Mesothelial cell of epicardium (in vitro differentiated cells): ENCODE measurements at regions not wholly inside any gene's neighbourhood (a gene's known extent, or its start where the extent isn't known, plus 50 kb on each side); places are given as distances from the start of the nearest gene placed in this dataset.
A peak's percentile ranks its signal among the peaks of the same experiment; 100 is the strongest.

Source experiments
- DNase-seq, 2 experiments: peaks; one replicate each; pipeline ENCODE4 v3.0.0; 2021; ENCODE audit warnings: low spot score in 2 of 2; ENCODE audit not compliant: unreplicated experiment in 2 of 2
- H3K27ac Mint-ChIP-seq: 2 replicates; pipeline ENCODE4 v1.8.0; 2021; ENCODE audit warnings: mixed read lengths
- H3K27me3 Mint-ChIP-seq: 2 replicates; pipeline ENCODE4 v1.8.0; 2021; ENCODE audit warnings: low read depth, mixed read lengths
- H3K36me3 Mint-ChIP-seq: 2 replicates; pipeline ENCODE4 v1.8.0; 2021; ENCODE audit warnings: mixed read lengths
- H3K4me1 Mint-ChIP-seq: 2 replicates; pipeline ENCODE4 v1.8.0; 2021; ENCODE audit warnings: mixed read lengths
- H3K4me3 Mint-ChIP-seq: 2 replicates; pipeline ENCODE4 v1.8.0; 2021; ENCODE audit warnings: mild to moderate bottlenecking, moderate library complexity, mixed read lengths
- H3K9me3 Mint-ChIP-seq: 2 replicates; pipeline ENCODE4 v1.8.0; 2021; ENCODE audit warnings: mixed read lengths
- CTCF ChIP-seq: fragments of 200-600 bp; sonication (generic); IDR thresholded peaks from one replicate; pipeline ENCODE4 v1.5.0; 2021; ENCODE audit warnings: antibody characterized with exemption; ENCODE audit not compliant: unreplicated experiment

- no peak for DNase-seq
- H3K9me3 Mint-ChIP-seq: peaks cover 13% of the 10 kb centered on the region
- no peak overlapping the region for H3K27ac Mint-ChIP-seq
- TF ChIP-seq CTCF: no peak
- no peaks in the 10 kb centered on the region for H3K27me3 Mint-ChIP-seq
- peaks cover 2% of the 10 kb centered on the region for H3K4me1 Mint-ChIP-seq
- no peak overlapping the region for H3K4me3 Mint-ChIP-seq
- H3K36me3 Mint-ChIP-seq: no peaks in the 10 kb centered on the region
Observed at GRCh38 chr19:28184997-28185396, 1028.0 kb downstream of the UQCRFS1 start.

DNA sequence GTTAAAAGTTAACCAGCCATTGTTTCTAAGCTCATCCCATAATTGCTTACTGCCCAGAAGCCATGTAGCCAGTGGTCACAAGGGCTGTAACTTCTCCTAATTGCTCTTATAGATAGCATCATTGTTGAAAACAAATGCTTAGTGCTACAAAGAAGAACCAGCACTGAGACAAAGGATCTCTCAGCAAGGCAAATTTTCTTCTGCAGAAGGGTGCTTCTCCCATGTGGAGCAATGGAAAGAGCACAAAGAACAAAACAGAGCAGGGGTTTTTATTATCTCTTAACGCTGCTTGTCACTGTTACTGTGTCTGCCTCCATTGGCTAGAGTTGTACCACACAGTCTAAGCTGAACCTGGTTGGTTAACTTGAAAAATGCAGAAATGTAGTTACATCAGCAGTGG is 1036.8 kb downstream of the UQCRFS1 start:
- no peaks in the 10 kb centered on the region for H3K27me3 Mint-ChIP-seq
- no peaks in the 10 kb centered on the region for H3K4me1 Mint-ChIP-seq
- H3K4me3 Mint-ChIP-seq: no peak overlapping the region
- peaks cover 33% of the 10 kb centered on the region for H3K9me3 Mint-ChIP-seq
- no peaks in the 10 kb centered on the region for H3K36me3 Mint-ChIP-seq
- no peak for TF ChIP-seq CTCF
- DNase-seq: no peak
- no peak overlapping the region for H3K27ac Mint-ChIP-seq

- H3K4me1 Mint-ChIP-seq: peaks cover 19% of the 10 kb centered on the region
- no peak overlapping the region for H3K4me3 Mint-ChIP-seq
Observed at GRCh38 chr19:28171983-28172382, 1041.0 kb downstream of the UQCRFS1 start.

DNA sequence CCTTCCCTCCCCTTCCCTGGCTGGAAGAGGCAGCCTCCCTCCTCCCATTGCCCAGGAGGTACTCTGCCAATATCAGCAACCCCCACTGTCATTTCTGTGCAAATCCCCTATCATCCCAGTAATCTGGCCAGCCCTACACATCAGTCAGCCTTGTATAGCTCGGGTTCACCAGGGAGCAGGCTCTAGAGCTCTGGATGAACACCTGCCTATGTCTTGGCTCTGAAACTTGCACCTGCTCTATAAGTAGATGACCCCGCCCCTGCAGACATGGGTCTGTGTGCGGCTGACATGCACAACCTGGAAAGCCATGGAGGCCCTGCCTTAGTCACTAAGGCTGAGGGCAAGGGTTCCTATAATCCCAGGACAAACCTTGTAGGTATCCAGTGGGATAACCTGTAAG is 1042.9 kb downstream of the UQCRFS1 start:
- Mint-ChIP-seq H3K4me1 (peaks cover 19% of the 10 kb centered on the region), H3K9me3 (no peaks in the 10 kb centered on the region), H3K36me3 (no peaks in the 10 kb centered on the region), H3K4me3 (no peak overlapping the region), H3K27ac (no peak overlapping the region), H3K27me3 (no peaks in the 10 kb centered on the region)
- no peak for TF ChIP-seq CTCF
- no peak for DNase-seq

More at GRCh38 chr19:28171983-28172382, 1041.0 kb downstream of the UQCRFS1 start:
- DNase-seq: no peak
- TF ChIP-seq CTCF: no peak
- Mint-ChIP-seq H3K36me3 (no peaks in the 10 kb centered on the region), H3K27ac (no peak overlapping the region), H3K9me3 (peaks cover 17% of the 10 kb centered on the region), H3K27me3 (no peaks in the 10 kb centered on the region)

DNA sequence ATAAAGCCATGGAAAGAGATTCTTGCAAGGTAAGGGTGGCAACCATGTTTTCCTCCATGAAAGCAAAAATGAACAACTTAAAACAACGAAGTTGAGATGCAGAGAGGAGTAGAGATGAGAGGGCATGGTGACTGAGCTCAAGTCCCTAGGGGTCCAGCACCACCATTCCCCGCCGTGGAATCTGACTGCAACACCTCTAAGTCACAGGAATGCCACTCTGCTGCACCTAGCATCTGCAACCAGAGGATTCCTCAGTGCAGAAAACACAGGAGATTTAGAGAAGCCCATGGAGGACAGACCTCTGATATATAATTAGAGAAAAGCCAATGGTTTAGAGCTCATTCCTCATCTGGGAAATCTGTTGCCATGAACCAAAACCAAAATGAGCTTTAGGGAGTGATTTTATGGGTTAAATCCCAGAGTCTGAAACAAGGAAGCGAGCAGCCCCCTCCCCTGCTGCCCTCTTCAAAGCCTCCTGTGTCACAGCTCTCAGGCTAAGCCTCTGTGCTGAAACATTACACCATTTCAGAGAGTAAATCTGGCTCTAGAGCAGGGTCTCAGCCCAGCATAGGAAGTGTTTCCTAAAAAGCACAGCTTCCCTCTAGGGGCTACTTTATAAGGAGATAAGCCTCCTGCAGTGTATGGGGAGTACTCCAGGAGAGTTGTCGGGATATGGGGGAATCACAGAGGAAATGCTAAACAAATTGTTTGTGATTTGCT is 1043.6 kb downstream of the UQCRFS1 start:
- no peaks in the 10 kb centered on the region for H3K9me3 Mint-ChIP-seq
- no peaks in the 10 kb centered on the region for H3K27me3 Mint-ChIP-seq
- no peak for TF ChIP-seq CTCF
- H3K27ac Mint-ChIP-seq: peak overlapping the region; percentile 66
- no peaks in the 10 kb centered on the region for H3K36me3 Mint-ChIP-seq
- peaks cover 19% of the 10 kb centered on the region for H3K4me1 Mint-ChIP-seq
- DNase-seq: no peak
- H3K4me3 Mint-ChIP-seq: no peak overlapping the region
